ENCODE measurements at regions not wholly inside any gene's neighbourhood (a gene's known extent, or its start where the extent isn't known, plus 50 kb on each side); places are given as distances from the start of the nearest gene placed in this dataset.

GRCh38 chr6:4291453-4292403, 156.4 kb upstream of the ECI2 start (continued):
- no peak for TF ChIP-seq ZFP36 (IDR thresholded peaks at IDR 0.05; ENCODE audit: low read depth, low read length, partially characterized antibody)
- no peak for TF ChIP-seq SRSF7 (optimal IDR thresholded peaks at IDR 0.05; ENCODE audit: low read depth, low read length)
- TF ChIP-seq TFAM (CRISPR knock-in tag; conservative IDR thresholded peaks at IDR 0.05): no peak
- TF ChIP-seq THRA (IDR thresholded peaks at IDR 0.05): no peak
- TF ChIP-seq, protein P1, sequence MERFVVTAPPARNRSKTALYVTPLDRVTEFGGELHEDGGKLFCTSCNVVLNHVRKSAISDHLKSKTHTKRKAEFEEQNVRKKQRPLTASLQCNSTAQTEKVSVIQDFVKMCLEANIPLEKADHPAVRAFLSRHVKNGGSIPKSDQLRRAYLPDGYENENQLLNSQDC (CRISPR knock-in tag; IDR thresholded peaks at IDR 0.05): no peak
- no peak for TF ChIP-seq HCFC1 (IDR thresholded peaks at IDR 0.05; ENCODE audit: low read depth, low read length)
- TF ChIP-seq MXI1 (IDR thresholded peaks at IDR 0.05; ENCODE audit: low read depth, low read length): no peak
- TF ChIP-seq KLF13 (tag; IDR thresholded peaks at IDR 0.05; ENCODE audit: borderline replicate concordance, low read depth): no peak
- TF ChIP-seq STAT5A (IDR thresholded peaks at IDR 0.05; ENCODE audit: borderline replicate concordance, low read length): no peak
- TF ChIP-seq ZKSCAN1 (IDR thresholded peaks at IDR 0.05; ENCODE audit: low read depth, low read length): no peak
- TF ChIP-seq NFIX (CRISPR knock-in tag; IDR thresholded peaks at IDR 0.05; ENCODE audit: low read depth): no peak
- TF ChIP-seq ZBTB33 (CRISPR knock-in tag; IDR thresholded peaks at IDR 0.05): no peak
- TF ChIP-seq ZKSCAN3 (CRISPR knock-in tag; IDR thresholded peaks at IDR 0.05): no peak
- peak; percentile 93 for TF ChIP-seq C11orf30 (IDR thresholded peaks at IDR 0.05; ENCODE audit: low read depth)
- no peak for TF ChIP-seq ZNF124 (CRISPR knock-in tag; IDR thresholded peaks at IDR 0.05)
- TF ChIP-seq ZFPM2 (CRISPR knock-in tag; IDR thresholded peaks at IDR 0.05): no peak
- TF ChIP-seq HLTF (IDR thresholded peaks at IDR 0.05): no peak
- TF ChIP-seq HMBOX1 (IDR thresholded peaks at IDR 0.05): no peak
- no peak for TF ChIP-seq MTA2 (IDR thresholded peaks at IDR 0.05; ENCODE audit: low read depth)
- no peak for TF ChIP-seq ERF (CRISPR knock-in tag; IDR thresholded peaks at IDR 0.05)
- TF ChIP-seq BDP1 (IDR thresholded peaks at IDR 0.05; ENCODE audit: insufficient read depth, insufficient read length): no peak
- no peak for TF ChIP-seq ZNF239 (CRISPR knock-in tag; IDR thresholded peaks at IDR 0.05)
- no peak for TF ChIP-seq POLR3G (IDR thresholded peaks at IDR 0.05; ENCODE audit: extremely low read depth, insufficient read length, insufficient replicate concordance)
- no peak for TF ChIP-seq PHB (CRISPR knock-in tag; IDR thresholded peaks at IDR 0.05)
- no peak for TF ChIP-seq ZNF696 (CRISPR knock-in tag; conservative IDR thresholded peaks at IDR 0.05)
- no peak for TF ChIP-seq BCL6 (CRISPR knock-in tag; IDR thresholded peaks at IDR 0.05)
- no peak for TF ChIP-seq ZNF354B (CRISPR knock-in tag; IDR thresholded peaks at IDR 0.05)

All from K562 (cell line).